ENCODE measurements at regions not wholly inside any gene's neighbourhood (a gene's known extent, or its start where the extent isn't known, plus 50 kb on each side); places are given as distances from the start of the nearest gene placed in this dataset.

- TF ChIP-seq CTCF (IDR thresholded peaks at IDR 0.05; ENCODE audit: poor library complexity) (no peak), EZH2 (IDR thresholded peaks at IDR 0.05; ENCODE audit: borderline replicate concordance) (no peak)
These were observed 987.9 kb downstream of the KCNMA1 start for GRCh38 chr10:76649723-76650127.
